Activated naive CD4-positive, alpha-beta T cell treated with anti-CD3 and anti-CD28 coated beads for 36 hours (primary cell): ENCODE measurements at regions not wholly inside any gene's neighbourhood (a gene's known extent, or its start where the extent isn't known, plus 50 kb on each side); places are given as distances from the start of the nearest gene placed in this dataset.
"Not testable (repeated sequence)": the region's sequence is repeated elsewhere in the genome, so short reads cannot be mapped to it uniquely, and the experiment has no call there.

Experiments used
- CTCF ChIA-PET: fragments of 350-600 bp; sonication (Branson Sonifier 250); formaldehyde crosslinking; loops from one replicate; lab custom pipeline; 2021; ENCODE audit warnings: antibody characterized with exemption; lab: Charles Lee
- DNase-seq: peaks from one replicate; pipeline ENCODE4 v3.0.0-alpha.2; 2020
- H3K27ac Mint-ChIP-seq: one replicate; pipeline ENCODE4 v1.8.0; 2021; ENCODE audit warnings: mild to moderate bottlenecking, mixed read lengths
- H3K27me3 Mint-ChIP-seq: one replicate; pipeline ENCODE4 v1.8.0; 2021; ENCODE audit warnings: low read depth, mixed read lengths
- H3K36me3 Mint-ChIP-seq: one replicate; pipeline ENCODE4 v1.8.0; 2021; ENCODE audit warnings: low read depth, mixed read lengths
- H3K4me1 Mint-ChIP-seq: one replicate; pipeline ENCODE4 v1.8.0; 2021; ENCODE audit warnings: low read depth, mixed read lengths
- H3K4me3 Mint-ChIP-seq: one replicate; pipeline ENCODE4 v1.8.0; 2021; ENCODE audit warnings: mild to moderate bottlenecking, moderate library complexity, mixed read lengths
- H3K9me3 Mint-ChIP-seq: one replicate; pipeline ENCODE4 v1.8.0; 2021; ENCODE audit warnings: mixed read lengths
- intact Hi-C: fragments of 100-400 bp; cut with micrococcal nuclease; formaldehyde crosslinking; loops from one replicate; pipeline ENCODE4 v1.15.1; 2023

DNA sequence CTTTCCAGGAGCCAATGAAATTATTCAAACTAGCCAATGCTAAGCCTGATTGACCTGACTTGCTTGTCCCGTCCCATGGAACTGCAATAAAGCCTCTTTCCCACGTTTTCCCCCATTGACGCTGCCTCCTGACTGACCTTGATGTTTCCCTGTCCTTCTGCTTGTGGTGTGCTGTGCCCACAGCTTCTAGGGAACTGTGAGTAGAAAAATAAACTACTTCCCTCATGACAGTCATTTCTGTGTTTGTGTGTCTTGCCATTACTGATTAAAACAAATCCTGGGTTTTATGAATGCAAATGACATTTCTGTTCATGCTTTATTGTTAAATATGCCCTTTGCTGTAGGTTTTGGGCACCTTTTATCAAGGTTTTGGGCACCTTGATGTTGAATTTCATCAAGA lies 91.3 kb upstream of the ABI1 start:
- CTCF ChIA-PET, result no interaction called here
- Mint-ChIP-seq H3K36me3 (no peaks in the 10 kb centered on the region), H3K9me3 (peaks cover 8% of the 10 kb centered on the region)

DNA sequence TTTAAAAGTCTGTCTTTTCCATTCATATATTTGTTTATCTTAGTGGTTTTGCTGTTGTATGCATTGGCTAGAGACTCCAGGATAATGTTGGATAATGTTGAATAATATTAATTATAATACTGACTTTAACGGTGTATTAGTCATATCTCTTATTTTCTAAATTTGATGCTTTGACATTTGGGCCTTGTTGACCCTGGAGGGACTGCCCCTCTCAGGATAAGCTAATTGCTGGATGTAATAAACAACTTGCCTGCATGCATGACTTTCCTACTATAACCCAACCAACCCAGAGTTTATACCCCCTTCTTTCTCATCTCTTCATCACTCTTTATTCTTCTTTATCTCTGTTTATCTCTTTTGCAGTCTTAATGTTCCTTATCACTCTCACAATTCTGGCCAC lies 90.9 kb upstream of the ABI1 start:
- Mint-ChIP-seq H3K27me3 (peaks cover 4% of the 10 kb centered on the region), H3K27ac (no peak overlapping the region), H3K4me1 (no peaks in the 10 kb centered on the region), H3K9me3 (peaks cover 8% of the 10 kb centered on the region), H3K4me3 (no peak overlapping the region), H3K36me3 (no peaks in the 10 kb centered on the region)
- DNase-seq, result no peak
- CTCF ChIA-PET, result no interaction called here
- intact Hi-C loops, result no loop called here

More for the DNA sequence above, 91.3 kb upstream of the ABI1 start:
- Mint-ChIP-seq H3K27ac (no peak overlapping the region), H3K4me1 (no peaks in the 10 kb centered on the region), H3K27me3 (peaks cover 3% of the 10 kb centered on the region), H3K4me3 (no peak overlapping the region)
- no peak for DNase-seq
- intact Hi-C loops, result no loop called here

DNA sequence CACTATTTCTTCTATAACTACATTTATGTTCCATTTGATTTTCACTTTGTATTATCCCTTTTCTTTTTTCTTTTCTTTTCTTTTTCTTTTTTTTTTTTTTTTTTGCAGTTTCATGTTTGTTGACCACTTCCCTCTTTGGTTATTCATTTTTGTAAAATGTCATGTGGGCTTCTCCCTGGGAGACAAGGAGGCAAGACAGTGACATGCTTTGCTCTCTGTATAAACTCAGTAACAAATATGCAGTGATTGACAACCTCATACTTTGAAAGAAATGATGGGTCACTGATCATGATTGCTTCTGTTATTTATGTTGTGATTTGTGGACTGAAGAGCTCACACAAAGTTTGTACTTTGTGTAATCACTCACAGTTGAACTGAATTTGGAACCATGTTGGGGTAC lies 90.2 kb upstream of the ABI1 start:
- no peak overlapping the region for H3K27ac Mint-ChIP-seq
- intact Hi-C loops, result no loop called here
- H3K27me3 Mint-ChIP-seq, result peaks cover 6% of the 10 kb centered on the region
- CTCF ChIA-PET, result no interaction called here
- no peaks in the 10 kb centered on the region for H3K36me3 Mint-ChIP-seq
- no peak overlapping the region for H3K4me3 Mint-ChIP-seq
- H3K4me1 Mint-ChIP-seq, result no peaks in the 10 kb centered on the region
- H3K9me3 Mint-ChIP-seq, result peaks cover 8% of the 10 kb centered on the region
- no peak for DNase-seq

DNA sequence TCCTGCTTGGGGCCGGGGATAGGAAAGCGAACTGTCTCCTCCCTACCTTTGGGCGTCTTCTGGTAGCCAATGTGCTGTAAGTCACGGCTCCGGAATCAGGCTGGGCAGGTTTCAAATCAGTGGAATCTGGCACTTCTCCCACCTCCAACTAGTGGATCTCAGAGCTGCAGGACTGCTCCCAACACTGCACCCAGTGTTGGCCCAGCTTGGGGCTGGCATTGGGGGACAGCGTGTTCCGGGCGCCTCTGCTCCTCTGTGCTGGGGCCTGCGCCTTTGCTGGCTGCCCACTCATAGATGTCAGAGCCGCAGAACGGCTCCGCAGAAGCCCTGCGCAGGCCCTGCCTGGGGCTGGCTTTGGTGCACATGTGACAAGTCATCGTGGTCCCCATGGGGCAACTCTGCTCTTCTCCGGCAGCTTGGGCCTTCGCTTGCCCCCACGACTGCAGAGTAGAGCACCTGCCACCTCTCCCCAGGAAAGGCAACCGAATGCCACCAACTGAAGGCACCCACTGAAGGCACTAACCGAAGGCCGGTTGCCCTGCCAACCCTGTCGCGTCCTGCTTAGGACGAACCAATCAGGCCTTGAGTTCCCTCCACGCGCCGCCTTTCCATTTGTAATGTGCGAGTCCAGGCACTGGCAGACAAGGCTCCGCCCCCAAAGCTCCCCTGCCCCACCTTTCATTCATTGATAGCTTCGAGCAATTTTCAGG lies 85.5 kb upstream of the ABI1 start:
- no peak overlapping the region for H3K27ac Mint-ChIP-seq

DNA sequence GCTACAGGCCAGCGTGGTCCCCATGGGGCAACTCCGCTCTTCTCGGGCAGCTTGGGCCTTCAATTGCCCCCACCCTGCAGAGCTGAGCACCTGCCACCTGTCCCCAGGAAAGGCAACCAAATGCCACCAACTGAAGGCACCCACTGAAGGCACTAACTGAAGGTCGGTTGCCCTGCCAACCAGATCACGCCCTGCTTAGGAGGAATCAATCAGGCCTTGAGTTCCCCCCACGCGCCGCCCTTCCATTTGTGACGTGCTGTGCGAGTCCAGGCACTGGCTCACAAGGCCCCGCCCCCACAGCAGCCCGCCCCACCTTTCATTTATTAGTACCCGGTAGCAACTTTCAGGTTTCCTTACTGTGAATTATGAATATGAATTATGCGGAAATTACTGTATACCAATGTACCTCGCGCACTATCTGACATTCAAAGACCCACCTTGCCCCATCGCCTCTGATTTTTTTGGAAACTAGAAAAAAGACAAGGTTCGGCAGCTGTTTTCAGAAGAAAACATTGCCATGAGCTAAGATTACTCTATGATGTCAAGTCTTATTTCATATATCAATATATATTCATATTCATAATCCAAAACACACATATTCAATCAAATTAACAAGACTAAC lies 83.6 kb upstream of the ABI1 start:
- intact Hi-C loops, result loop anchor here (1.0 kb wide), 2 partner anchors 303 to 401 kb away; no protein-coding TSS in a partner anchor
- Mint-ChIP-seq H3K27me3 (peaks cover 14% of the 10 kb centered on the region), H3K4me3 (no peak overlapping the region), H3K36me3 (no peaks in the 10 kb centered on the region), H3K9me3 (no peaks in the 10 kb centered on the region), H3K4me1 (no peaks in the 10 kb centered on the region), H3K27ac (no peak overlapping the region)
- DNase-seq, result no peak
- CTCF ChIA-PET, result no interaction called here

More for the DNA sequence above, 85.5 kb upstream of the ABI1 start:
- H3K9me3 Mint-ChIP-seq, result peaks cover 8% of the 10 kb centered on the region
- CTCF ChIA-PET, result no interaction called here
- no peak for DNase-seq
- no peaks in the 10 kb centered on the region for H3K36me3 Mint-ChIP-seq
- H3K27me3 Mint-ChIP-seq, result peaks cover 14% of the 10 kb centered on the region
- H3K4me1 Mint-ChIP-seq, result no peaks in the 10 kb centered on the region
- intact Hi-C loops, result no loop called here
- H3K4me3 Mint-ChIP-seq, result no peak overlapping the region

DNA sequence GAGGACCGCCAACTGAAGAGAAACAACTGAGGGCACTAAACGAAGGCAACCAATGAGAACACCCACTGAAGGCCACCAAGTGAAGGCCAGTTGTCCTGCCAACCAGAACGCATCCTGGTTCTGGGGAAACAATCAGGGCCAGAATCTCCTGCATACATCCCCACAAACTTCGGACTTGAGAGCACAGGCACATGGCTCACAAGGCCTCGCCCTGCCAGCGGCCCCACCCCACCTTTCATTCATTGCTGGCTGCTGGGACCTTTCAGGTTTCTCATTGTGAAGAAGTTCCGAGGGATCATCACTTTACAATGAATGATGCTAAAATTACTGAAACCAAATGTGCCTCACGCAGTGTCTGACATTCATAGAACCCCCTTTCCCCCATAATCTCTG lies 79.2 kb upstream of the ABI1 start:
- Mint-ChIP-seq H3K4me1 (no peaks in the 10 kb centered on the region), H3K4me3 (no peak overlapping the region), H3K9me3 (no peaks in the 10 kb centered on the region), H3K27me3 (peaks cover 5% of the 10 kb centered on the region), H3K36me3 (no peaks in the 10 kb centered on the region), H3K27ac (no peak overlapping the region)
- DNase-seq, result no peak
- intact Hi-C loops, result no loop called here
- CTCF ChIA-PET, result no interaction called here

DNA sequence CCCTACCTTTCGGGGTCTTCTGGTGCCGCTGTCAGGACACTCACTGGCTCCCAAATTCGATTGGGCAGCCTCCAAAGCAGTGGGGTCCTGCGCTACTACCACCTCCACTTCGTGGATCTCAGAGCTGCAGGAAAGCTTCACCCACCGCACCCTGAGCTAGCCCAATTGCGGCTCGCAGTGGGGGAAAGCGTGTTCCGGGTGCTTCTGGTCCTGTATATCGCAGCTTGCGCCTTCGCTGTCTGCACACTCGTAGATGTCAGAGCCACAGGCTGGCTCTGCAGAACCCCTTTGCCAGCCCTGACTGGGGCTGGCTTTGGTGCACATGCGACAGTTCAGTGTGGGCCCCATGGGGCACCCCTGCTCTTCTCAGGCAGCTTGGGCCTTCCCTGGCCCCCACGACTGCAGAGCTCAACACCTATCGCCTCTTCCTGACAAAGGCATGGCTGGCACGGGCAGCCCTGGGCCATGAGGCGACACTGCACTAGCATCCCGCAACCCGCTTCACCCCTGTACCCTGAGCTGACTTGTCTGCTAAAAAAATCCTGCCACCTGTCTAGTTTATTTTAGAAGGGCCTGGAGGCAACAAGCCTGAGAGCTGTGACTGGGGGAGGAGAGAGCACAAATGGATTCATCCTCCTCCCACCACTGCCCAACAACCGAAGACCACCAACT lies 78.7 kb upstream of the ABI1 start:
- H3K27me3 Mint-ChIP-seq, result peaks cover 5% of the 10 kb centered on the region
- no peak overlapping the region for H3K27ac Mint-ChIP-seq
- intact Hi-C loops, result no loop called here
- H3K36me3 Mint-ChIP-seq, result no peaks in the 10 kb centered on the region
- no peak overlapping the region for H3K4me3 Mint-ChIP-seq
- H3K9me3 Mint-ChIP-seq, result no peaks in the 10 kb centered on the region
- DNase-seq, result no peak
- H3K4me1 Mint-ChIP-seq, result no peaks in the 10 kb centered on the region
- CTCF ChIA-PET, result no interaction called here

DNA sequence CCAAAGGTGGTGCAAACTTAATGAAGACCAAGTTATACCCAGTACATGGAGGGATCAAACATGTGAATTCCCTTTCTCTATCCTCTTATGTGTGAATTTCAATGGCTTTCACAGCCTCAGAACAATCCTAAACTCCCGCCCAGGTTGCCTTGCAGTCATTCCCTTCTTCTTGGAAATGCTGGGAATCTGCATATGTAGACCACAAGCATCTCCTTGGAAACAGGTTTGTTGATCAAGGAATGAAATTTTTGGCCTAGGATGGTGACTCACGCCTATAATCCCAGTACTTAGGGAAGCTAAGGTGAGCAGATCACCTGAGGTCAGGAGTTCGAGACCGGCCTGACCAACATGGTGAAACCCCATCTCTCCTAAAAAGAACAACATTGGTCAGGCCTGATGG lies 77.8 kb upstream of the ABI1 start:
- Mint-ChIP-seq H3K27ac (no peak overlapping the region), H3K36me3 (no peaks in the 10 kb centered on the region), H3K4me1 (no peaks in the 10 kb centered on the region), H3K4me3 (no peak overlapping the region), H3K9me3 (no peaks in the 10 kb centered on the region), H3K27me3 (peaks cover 4% of the 10 kb centered on the region)
- CTCF ChIA-PET, result no interaction called here
- DNase-seq, result no peak
- intact Hi-C loops, result no loop called here

DNA sequence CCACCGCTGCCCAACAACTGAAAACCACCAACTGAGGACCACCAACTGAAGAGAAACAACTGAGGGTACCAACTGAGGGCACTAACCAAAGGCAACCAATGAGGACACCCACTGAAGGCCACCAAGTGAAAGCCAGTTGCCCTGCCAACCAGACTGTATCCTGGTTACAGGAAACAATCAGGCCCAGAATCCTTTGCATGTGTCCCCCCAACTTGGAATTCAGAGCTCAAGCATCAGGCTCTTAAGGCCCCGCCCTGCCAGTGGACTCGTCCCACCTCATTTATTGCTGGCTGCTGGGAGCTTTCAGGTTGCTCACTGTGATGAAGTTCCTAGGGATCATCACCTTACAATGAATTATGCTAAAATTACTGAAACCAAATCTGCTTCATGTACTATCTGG lies 76.6 kb upstream of the ABI1 start:
- intact Hi-C loops, result no loop called here
- CTCF ChIA-PET, result interaction anchor here (1.1 kb wide), 2 partner anchors 119 to 423 kb away, joined by 3 to 6 read pairs; no protein-coding TSS in a partner anchor
- DNase-seq, result no peak
- Mint-ChIP-seq H3K4me1 (no peaks in the 10 kb centered on the region), H3K27ac (no peak overlapping the region), H3K4me3 (no peak overlapping the region), H3K9me3 (no peaks in the 10 kb centered on the region), H3K36me3 (no peaks in the 10 kb centered on the region), H3K27me3 (no peaks in the 10 kb centered on the region)

DNA sequence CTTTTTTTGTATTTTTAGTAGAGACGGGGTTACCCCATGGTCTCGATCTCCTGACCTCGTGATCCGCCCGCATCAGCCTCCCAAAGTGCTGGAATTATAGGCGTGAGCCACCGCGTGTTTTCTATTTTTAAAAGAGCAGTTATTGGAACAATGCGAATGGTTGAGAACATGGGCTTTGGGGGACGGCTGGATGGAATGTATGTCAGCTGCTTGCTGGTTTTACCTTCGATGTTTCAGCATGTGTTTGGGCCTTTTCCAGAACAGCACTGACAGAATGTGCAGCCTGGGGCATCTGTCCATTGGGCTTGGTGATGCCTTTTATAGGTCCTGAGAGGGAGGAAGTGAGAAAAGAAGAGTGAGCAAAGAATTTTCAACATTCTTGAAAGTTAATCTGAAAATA lies 73.4 kb upstream of the ABI1 start:
- H3K9me3 Mint-ChIP-seq, intact Hi-C loops, H3K27ac Mint-ChIP-seq, H3K4me1 Mint-ChIP-seq, H3K4me3 Mint-ChIP-seq, CTCF ChIA-PET, H3K27me3 Mint-ChIP-seq, DNase-seq, H3K36me3 Mint-ChIP-seq: not testable (repeated sequence)

DNA sequence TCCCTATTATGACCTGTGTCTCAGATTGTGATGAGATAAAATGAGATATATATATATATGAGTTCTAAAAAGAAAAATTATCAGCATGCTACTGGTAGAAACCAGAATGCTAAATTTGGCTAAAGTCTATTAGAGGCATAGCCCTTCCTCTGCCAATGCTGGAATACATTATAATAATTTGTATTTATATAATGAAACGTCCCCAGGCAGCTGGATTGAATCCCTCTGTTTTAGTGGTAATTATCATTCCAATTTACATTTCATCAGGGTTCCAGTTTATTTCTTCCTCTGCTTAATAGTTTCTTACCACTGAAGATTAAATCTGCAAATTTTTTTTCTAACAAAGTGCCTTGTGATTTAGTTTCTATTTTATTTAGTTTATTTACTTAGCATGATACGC lies 71.8 kb upstream of the ABI1 start:
- Mint-ChIP-seq H3K36me3 (no peaks in the 10 kb centered on the region), H3K4me3 (no peak overlapping the region), H3K9me3 (no peaks in the 10 kb centered on the region), H3K27ac (no peak overlapping the region), H3K27me3 (no peaks in the 10 kb centered on the region), H3K4me1 (peaks cover 2% of the 10 kb centered on the region)
- no peak for DNase-seq
- intact Hi-C loops, result no loop called here
- CTCF ChIA-PET, result no interaction called here

DNA sequence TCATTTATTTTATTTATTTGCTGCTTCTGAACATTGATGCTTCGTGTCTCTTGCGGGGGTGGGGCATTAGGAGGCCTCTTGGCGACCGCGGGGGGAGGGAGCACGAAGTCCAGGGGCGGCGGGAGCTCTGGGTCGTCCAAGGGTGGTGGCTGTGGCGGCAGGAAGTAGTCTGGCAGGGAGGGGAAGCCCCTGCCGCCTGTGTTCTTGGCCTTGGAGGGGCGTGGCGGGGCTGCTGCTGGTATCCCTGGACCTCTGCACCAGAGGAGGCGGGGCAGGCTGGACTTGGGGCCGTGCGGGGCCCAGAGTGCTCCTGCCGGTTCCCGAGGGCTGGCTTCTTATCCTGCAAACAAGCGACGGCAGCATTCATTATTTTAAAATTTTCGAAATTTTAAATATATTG lies 70.5 kb upstream of the ABI1 start:
- H3K9me3 Mint-ChIP-seq, result no peaks in the 10 kb centered on the region
- no peak overlapping the region for H3K27ac Mint-ChIP-seq
- peak; percentile 7 for DNase-seq
- CTCF ChIA-PET, result no interaction called here
- H3K27me3 Mint-ChIP-seq, result no peaks in the 10 kb centered on the region
- H3K36me3 Mint-ChIP-seq, result no peaks in the 10 kb centered on the region
- intact Hi-C loops, result no loop called here
- H3K4me3 Mint-ChIP-seq, result no peak overlapping the region
- H3K4me1 Mint-ChIP-seq, result peaks cover 2% of the 10 kb centered on the region

DNA sequence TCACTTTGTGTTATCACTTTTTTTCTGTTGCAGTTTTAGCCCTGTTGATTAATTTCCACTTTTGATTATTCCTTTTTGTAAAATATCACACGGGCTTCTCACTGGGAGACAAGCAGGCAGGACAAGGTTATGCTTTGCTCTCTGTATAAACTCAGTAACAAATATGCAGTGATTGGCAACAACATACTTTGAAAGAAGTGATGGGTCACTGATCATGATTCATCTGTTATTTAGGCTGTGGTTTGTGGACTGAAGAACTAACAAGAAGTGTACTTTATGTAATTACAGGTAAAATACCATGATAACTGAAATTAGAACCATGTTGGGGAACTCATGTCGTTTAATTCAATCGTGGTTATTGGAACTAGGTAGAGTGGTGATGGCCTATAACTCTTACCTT lies 62.1 kb upstream of the ABI1 start:
- H3K27ac Mint-ChIP-seq, H3K4me3 Mint-ChIP-seq, H3K36me3 Mint-ChIP-seq, H3K9me3 Mint-ChIP-seq, H3K27me3 Mint-ChIP-seq, intact Hi-C loops, H3K4me1 Mint-ChIP-seq, DNase-seq, CTCF ChIA-PET: not testable (repeated sequence)
